ENCODE measurements at regions not wholly inside any gene's neighbourhood (a gene's known extent, or its start where the extent isn't known, plus 50 kb on each side); places are given as distances from the start of the nearest gene placed in this dataset.

GRCh38 chr5:60223342-60223741, 329.8 kb upstream of the PDE4D start:
- no peak for DNase-seq (ENCODE audit: low read depth, low spot score)
- no TSS peak for BruUV-seq (replicated peaks)
- TF ChIP-seq POLR2A (IDR thresholded peaks at IDR 0.05; ENCODE audit: low read depth, low read length) (no peak), JUN (IDR thresholded peaks at IDR 0.05; ENCODE audit: borderline replicate concordance, insufficient read depth, insufficient read length, low read depth) (peak; percentile 31), POLR2AphosphoS5 (IDR thresholded peaks at IDR 0.05; ENCODE audit: insufficient read depth, low read depth, low read length) (no peak)
- H3K27me3 ChIP-seq (ENCODE audit: control insufficient read depth in 2 of 2, insufficient read depth in 2 of 2, low read length in 2 of 2): peaks cover 1 to 3% of the 10 kb centered on the region in 2 experiments
- no peaks in the 10 kb centered on the region for H3K9me3 ChIP-seq (replicated peaks; ENCODE audit: control insufficient read depth, insufficient read depth, low read length)
- no peaks in the 10 kb centered on the region for H3K36me3 ChIP-seq (ENCODE audit: control insufficient read depth in 2 of 2, extremely low read depth in 1 of 2, insufficient read depth in 2 of 2, low read length in 2 of 2)
- H3K9ac ChIP-seq (replicated peaks; ENCODE audit: extremely low read depth, insufficient read depth, low read length): no peak overlapping the region
- no peaks in the 10 kb centered on the region for H3K79me2 ChIP-seq (ENCODE audit: control insufficient read depth, insufficient read depth, low read length)
- no peak overlapping the region for H3K4me3 ChIP-seq (replicated peaks in 1 of 3; ENCODE audit: insufficient read depth in 1 of 3, low read depth in 1 of 3, low read length in 3 of 3)
- no peak for FAIRE-seq
- intact Hi-C loops (cut with micrococcal nuclease) (no loop called here), dilution Hi-C loops (cut with MboI; ENCODE audit: extremely low pct_ligation_motif_present, low sequenced_read_pairs) (no loop called here)
- H4K20me1 ChIP-seq (replicated peaks; ENCODE audit: control insufficient read depth, extremely low read depth, insufficient read depth, low read length): no peaks in the 10 kb centered on the region
- no peak overlapping the region for H3K27ac ChIP-seq (ENCODE audit: insufficient read depth, low read depth, low read length)
- H3K4me1 ChIP-seq (ENCODE audit: control insufficient read depth, extremely low read depth, insufficient read depth, low read length): no peaks in the 10 kb centered on the region
- no peaks in the 10 kb centered on the region for H3K9me1 ChIP-seq (replicated peaks; ENCODE audit: control insufficient read depth, extremely low read depth, insufficient read depth, low read length)
- ChIA-PET POLR2A (no interaction called here), CTCF (interaction anchor here (0.9 kb wide), 1 partner anchor 64 kb away, joined by 3 read pairs; no protein-coding TSS in a partner anchor)
- H3K4me2 ChIP-seq (ENCODE audit: insufficient read depth, low read length): no peak overlapping the region
- H2AFZ ChIP-seq (ENCODE audit: low read depth, low read length): no peak overlapping the region

GRCh38 chr5:60219921-60220320, 326.4 kb upstream of the PDE4D start:
- Histone ChIP-seq H3K27me3 (ENCODE audit: control insufficient read depth in 2 of 2, insufficient read depth in 2 of 2, low read length in 2 of 2) (no peaks in the 10 kb centered on the region), H3K9me1 (replicated peaks; ENCODE audit: control insufficient read depth, extremely low read depth, insufficient read depth, low read length) (no peaks in the 10 kb centered on the region), H3K36me3 (ENCODE audit: control insufficient read depth in 2 of 2, extremely low read depth in 1 of 2, insufficient read depth in 2 of 2, low read length in 2 of 2) (no peaks in the 10 kb centered on the region), H3K27ac (ENCODE audit: insufficient read depth, low read depth, low read length) (no peak overlapping the region), H3K9ac (replicated peaks; ENCODE audit: extremely low read depth, insufficient read depth, low read length) (no peak overlapping the region), H3K4me2 (ENCODE audit: insufficient read depth, low read length) (no peak overlapping the region), H3K79me2 (ENCODE audit: control insufficient read depth, insufficient read depth, low read length) (no peaks in the 10 kb centered on the region), H3K4me1 (ENCODE audit: control insufficient read depth, extremely low read depth, insufficient read depth, low read length) (no peaks in the 10 kb centered on the region), H3K9me3 (replicated peaks; ENCODE audit: control insufficient read depth, insufficient read depth, low read length) (no peaks in the 10 kb centered on the region), H2AFZ (ENCODE audit: low read depth, low read length) (no peak overlapping the region), H3K4me3 (replicated peaks in 1 of 3; ENCODE audit: insufficient read depth in 1 of 3, low read depth in 1 of 3, low read length in 3 of 3) (no peak overlapping the region), H4K20me1 (replicated peaks; ENCODE audit: control insufficient read depth, extremely low read depth, insufficient read depth, low read length) (no peaks in the 10 kb centered on the region)
- DNase-seq (ENCODE audit: low read depth, low spot score) (no peak), FAIRE-seq (no peak)
- TF ChIP-seq POLR2AphosphoS5 (IDR thresholded peaks at IDR 0.05; ENCODE audit: insufficient read depth, low read depth, low read length) (no peak), FOS (IDR thresholded peaks at IDR 0.05; ENCODE audit: borderline replicate concordance, insufficient read depth, low read length) (no peak), MAX (IDR thresholded peaks at IDR 0.05; ENCODE audit: insufficient read depth, insufficient read length) (no peak), MYC (IDR thresholded peaks at IDR 0.05; ENCODE audit: low read depth, low read length) (no peak), EZH2 (IDR thresholded peaks at IDR 0.05; ENCODE audit: borderline replicate concordance, low read depth, low read length, severe bottlenecking) (no peak), GATA2 (IDR thresholded peaks at IDR 0.05; ENCODE audit: insufficient read depth, insufficient read length, low read depth, low read length) (no peak), CTCF (IDR thresholded peaks at IDR 0.05; ENCODE audit: extremely low read depth in 1 of 2, insufficient read depth in 1 of 2, low read depth in 1 of 2, low read length in 2 of 2) (no peak), POLR2A (IDR thresholded peaks at IDR 0.05; ENCODE audit: low read depth, low read length) (no peak), JUN (IDR thresholded peaks at IDR 0.05; ENCODE audit: borderline replicate concordance, insufficient read depth, insufficient read length, low read depth) (no peak)
- intact Hi-C loops (cut with micrococcal nuclease) (no loop called here), dilution Hi-C loops (cut with MboI; ENCODE audit: extremely low pct_ligation_motif_present, low sequenced_read_pairs) (no loop called here)
- BruUV-seq (replicated peaks): no TSS peak
- ChIA-PET CTCF (interaction anchor here (1.4 to 1.8 kb wide), 2 partner anchors 11 to 67 kb away, joined by 3 to 11 read pairs; no protein-coding TSS in a partner anchor), POLR2A (no interaction called here)

All from endothelial cell of umbilical vein (primary cell).